Heart left ventricle (tissue), 13 donors: ENCODE measurements at regions not wholly inside any gene's neighbourhood (a gene's known extent, or its start where the extent isn't known, plus 50 kb on each side); places are given as distances from the start of the nearest gene placed in this dataset.

ENCODE experiments used
- CTCF ChIP-seq, 12 donors: fragments of 200-600 bp; sonication (generic) in 4 of 12; IDR thresholded peaks; one replicate each; pipeline versions ENCODE4 v1.5.0 to v1.8.0; 2018 to 2022; ENCODE audit warnings: antibody characterized with exemption in 12 of 12, mild to moderate bottlenecking in 5 of 12
- POLR2A ChIP-seq, 2 donors: fragments of 450-650 bp; IDR thresholded peaks; one replicate each; pipeline ENCODE4 v1.6.1; 2017; ENCODE audit warnings: antibody characterized with exemption in 2 of 2, mild to moderate bottlenecking in 2 of 2, moderate library complexity in 2 of 2
- donor health status: ischemic (EF 13 %, LVEDD 7.1; RV severe dilation, severe dysfunction).
- donor health status: DM: no; HTN: yes; CAD: no.
- donor health status: DM: no; HTN: no; CAD: no.
- donor health status: ischemic (EF 25% LVEDD 6.9; RV normal size, moderate dysfunction).
- donor health status: ischemic (EF 25% LVEDD 5.7; RV mildly dilated, moderate dysfunction).
- donor health status: ischemic (EF 35%, LVEDD 5.7; RV mildly dilated, moderate dysfunction).
- donor health status: nonischemic (EF 11% LVEDD 7.7; RV severe dilation, severe dysfunction).
- donor health status: DM: yes; HTN: yes; CAD: no.
- donor health status: PGD.
- donor health status: ischemic (EF 29% LVEDD 5.4; RV normal size, mild dysfunction).
- donor health status: nonischemic (EF 23%, LVEDD 6.1; RV moderate dilation, normal function).

- TF ChIP-seq CTCF (IDR thresholded peaks at IDR 0.05): no peak
- TF ChIP-seq POLR2A (IDR thresholded peaks at IDR 0.05): no peak
These were observed 528.2 kb upstream of the MARCKS start for GRCh38 chr6:113328886-113329381.
